MCF 10A (cell line): ENCODE measurements at regions not wholly inside any gene's neighbourhood (a gene's known extent, or its start where the extent isn't known, plus 50 kb on each side); places are given as distances from the start of the nearest gene placed in this dataset.
A peak's percentile ranks its signal among the peaks of the same experiment; 100 is the strongest.

ENCODE experiments used
- BruUV-seq: library from RNA; stranded (reverse); fragments of 400-500 nt; replicated peaks from 2 replicates; lab custom pipeline; 2021; lab: Mats Ljungman, UMichigan
- CTCF ChIA-PET: fragments of 300-600 bp; sonication (Branson Sonifier 250); formaldehyde crosslinking; extraction: SDS; loops from one replicate; lab custom pipeline; 2021; ENCODE audit warnings: antibody characterized with exemption, inconsistent platforms; lab: Yijun Ruan, JAX
- POLR2A ChIA-PET: fragments of 300-600, 350-650 bp; sonication (Branson Sonifier 250); formaldehyde crosslinking; extraction: SDS; loops from one replicate; lab custom pipeline; 2020; ENCODE audit warnings: antibody characterized with exemption, inconsistent platforms; lab: Yijun Ruan, JAX
- DNase-seq: peaks from one replicate; pipeline ENCODE4 v3.0.0-alpha.2; 2018; ENCODE audit not compliant: unreplicated experiment
- H3K27ac Mint-ChIP-seq: one replicate; pipeline ENCODE4 v1.8.0; 2022; ENCODE audit warnings: mild to moderate bottlenecking, low read depth, mixed read lengths; ENCODE audit not compliant: unreplicated experiment
- H3K27me3 Mint-ChIP-seq: one replicate; pipeline ENCODE4 v1.8.0; 2022; ENCODE audit warnings: mixed read lengths; ENCODE audit not compliant: insufficient read depth, unreplicated experiment
- H3K36me3 Mint-ChIP-seq: one replicate; pipeline ENCODE4 v1.8.0; 2022; ENCODE audit warnings: mild to moderate bottlenecking, moderate library complexity, mixed read lengths; ENCODE audit not compliant: insufficient read depth, unreplicated experiment
- H3K4me1 Mint-ChIP-seq: one replicate; pipeline ENCODE4 v1.8.0; 2022; ENCODE audit warnings: mixed read lengths; ENCODE audit not compliant: insufficient read depth, unreplicated experiment
- H3K4me3 Mint-ChIP-seq: one replicate; pipeline ENCODE4 v1.8.0; 2022; ENCODE audit warnings: mild to moderate bottlenecking, moderate library complexity, mixed read lengths; ENCODE audit not compliant: unreplicated experiment
- H3K9me3 Mint-ChIP-seq: one replicate; pipeline ENCODE4 v1.8.0; 2022; ENCODE audit warnings: mixed read lengths; ENCODE audit not compliant: unreplicated experiment
- CTCF ChIP-seq: fragments of 200-600 bp; IDR thresholded peaks from one replicate; pipeline ENCODE4 v1.8.0; 2022; ENCODE audit warnings: antibody characterized with exemption, mild to moderate bottlenecking; ENCODE audit not compliant: unreplicated experiment
- intact Hi-C: fragments of 100-400 bp; cut with micrococcal nuclease; formaldehyde crosslinking; loops from 2 replicates; pipeline ENCODE4 v1.14.1; 2022

GRCh38 chr13:85277748-85278147 lies 521.5 kb downstream of the SLITRK6 start:
- Mint-ChIP-seq H3K4me3 (no peak overlapping the region), H3K27me3 (no peaks in the 10 kb centered on the region), H3K27ac (no peak overlapping the region), H3K36me3 (no peaks in the 10 kb centered on the region), H3K9me3 (no peaks in the 10 kb centered on the region), H3K4me1 (no peaks in the 10 kb centered on the region)
- ChIA-PET POLR2A (no interaction called here), CTCF (interaction anchor here (0.6 to 1.1 kb wide), 2 partner anchors 16 to 588 kb away, joined by 3 read pairs; no protein-coding TSS in a partner anchor)
- no peak for DNase-seq
- intact Hi-C loops, result no loop called here
- BruUV-seq, result no TSS peak
- TF ChIP-seq CTCF, result no peak

GRCh38 chr13:85266771-85267170 lies 532.4 kb downstream of the SLITRK6 start:
- H3K4me3 Mint-ChIP-seq, result no peak overlapping the region
- ChIA-PET POLR2A (no interaction called here), CTCF (interaction anchor here (0.6 to 1.0 kb wide), 2 partner anchors 23 to 34 kb away, joined by 4 read pairs; no protein-coding TSS in a partner anchor)
- H3K36me3 Mint-ChIP-seq, result no peaks in the 10 kb centered on the region
- H3K27me3 Mint-ChIP-seq, result no peaks in the 10 kb centered on the region
- TF ChIP-seq CTCF, result no peak
- H3K9me3 Mint-ChIP-seq, result peaks cover 5% of the 10 kb centered on the region
- BruUV-seq, result no TSS peak
- H3K27ac Mint-ChIP-seq, result peak overlapping the region; percentile 78
- intact Hi-C loops, result no loop called here
- H3K4me1 Mint-ChIP-seq, result peaks cover 19% of the 10 kb centered on the region
- no peak for DNase-seq

DNA sequence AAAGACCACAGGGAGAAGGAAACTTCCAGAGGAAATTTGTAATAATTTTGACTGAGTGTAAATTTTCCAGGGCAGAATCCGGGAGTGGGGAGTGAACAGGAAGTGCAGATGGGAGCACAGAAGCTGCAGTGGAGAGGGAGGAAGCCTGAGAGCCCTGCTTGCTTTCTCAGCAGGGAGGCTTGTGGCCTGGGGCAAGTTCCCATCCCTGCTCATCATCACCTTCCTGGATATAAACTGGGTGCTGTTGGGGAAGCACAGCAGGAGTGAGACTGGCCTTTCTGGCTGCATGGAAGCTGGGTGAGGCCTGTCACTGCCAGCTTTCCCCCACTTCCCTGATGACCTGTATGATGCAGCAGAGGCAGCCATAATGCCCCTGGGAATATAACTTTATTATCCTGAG lies 532.9 kb downstream of the SLITRK6 start:
- BruUV-seq, result no TSS peak
- TF ChIP-seq CTCF, result no peak
- intact Hi-C loops, result no loop called here
- ChIA-PET POLR2A (no interaction called here), CTCF (no interaction called here)
- H3K27ac Mint-ChIP-seq, result peak overlapping the region; percentile 78
- peaks cover 5% of the 10 kb centered on the region for H3K9me3 Mint-ChIP-seq
- no peaks in the 10 kb centered on the region for H3K36me3 Mint-ChIP-seq
- H3K4me3 Mint-ChIP-seq, result no peak overlapping the region
- H3K27me3 Mint-ChIP-seq, result no peaks in the 10 kb centered on the region
- H3K4me1 Mint-ChIP-seq, result peaks cover 22% of the 10 kb centered on the region
- DNase-seq, result peak; percentile 19

GRCh38 chr13:85265296-85265695 lies 533.9 kb downstream of the SLITRK6 start:
- ChIA-PET CTCF (interaction anchor here (0.6 kb wide), 1 partner anchor 149 kb away, joined by 4 read pairs; no protein-coding TSS in a partner anchor), POLR2A (no interaction called here)
- Mint-ChIP-seq H3K4me3 (no peak overlapping the region), H3K9me3 (peaks cover 5% of the 10 kb centered on the region), H3K27ac (no peak overlapping the region), H3K27me3 (no peaks in the 10 kb centered on the region), H3K36me3 (no peaks in the 10 kb centered on the region), H3K4me1 (peaks cover 22% of the 10 kb centered on the region)
- no peak for DNase-seq
- no TSS peak for BruUV-seq
- TF ChIP-seq CTCF, result no peak
- intact Hi-C loops, result no loop called here
